Endothelial cell of umbilical vein (primary cell): ENCODE measurements at regions not wholly inside any gene's neighbourhood (a gene's known extent, or its start where the extent isn't known, plus 50 kb on each side); places are given as distances from the start of the nearest gene placed in this dataset.

Experiments used
- BruUV-seq: library from RNA; stranded (reverse); fragments of 400-500 nt; replicated peaks from 2 replicates; lab custom pipeline; 2021; lab: Mats Ljungman, UMichigan
- CTCF ChIA-PET: fragments of 300-600, 350-600 bp; sonication (Branson Sonifier 250); formaldehyde crosslinking; loops from one replicate; lab custom pipeline; 2021; ENCODE audit warnings: antibody characterized with exemption, inconsistent platforms; lab: Charles Lee
- POLR2A ChIA-PET: fragments of 300-600, 350-600 bp; sonication (Branson Sonifier 250); formaldehyde crosslinking; loops from one replicate; lab custom pipeline; 2021; ENCODE audit warnings: antibody characterized with exemption, inconsistent platforms; lab: Charles Lee
- DNase-seq: peaks from one replicate; pipeline ENCODE4 v3.0.0-alpha.2; 2011; ENCODE audit warnings: low read depth, low spot score
- FAIRE-seq: peaks from 2 replicates; lab custom pipeline; 2011; peaks lifted over from hg19 to GRCh38; lab: Jason Lieb, UNC
- H2AFZ ChIP-seq: 2 replicates; pipeline ENCODE4 v1.6.0; 2012; ENCODE audit warnings: low read depth, low read length, control low read depth, inconsistent platforms
- H3K27ac ChIP-seq: 2 replicates; pipeline ENCODE4 v1.5.1; 2011; ENCODE audit warnings: low read depth, mild to moderate bottlenecking, control low read depth, low read length, moderate library complexity; ENCODE audit not compliant: insufficient read depth
- H3K27me3 ChIP-seq, 2 experiments: 2 replicates each; pipeline versions ENCODE4 v1.6.0 to v1.6.1; 2011; ENCODE audit warnings: low read length in 2 of 2, mixed read lengths in 1 of 2; ENCODE audit not compliant: control insufficient read depth in 2 of 2, insufficient read depth in 2 of 2
- H3K36me3 ChIP-seq, 2 experiments: 2 replicates in 1 of 2; 3 replicates in 1 of 2; pipeline ENCODE4 v1.5.1; 2011; ENCODE audit warnings: low read length in 2 of 2, mild to moderate bottlenecking in 1 of 2, moderate library complexity in 1 of 2; ENCODE audit not compliant: control insufficient read depth in 2 of 2, insufficient read depth in 2 of 2; ENCODE audit errors: extremely low read depth in 1 of 2
- H3K4me1 ChIP-seq: 3 replicates; pipeline ENCODE4 v1.5.1; 2011; ENCODE audit warnings: mild to moderate bottlenecking, low read length; ENCODE audit not compliant: control insufficient read depth, insufficient read depth; ENCODE audit errors: extremely low read depth
- H3K4me2 ChIP-seq: 2 replicates; pipeline ENCODE4 v1.6.1; 2011; ENCODE audit warnings: low read length, control low read depth, mixed read lengths; ENCODE audit not compliant: insufficient read depth
- H3K4me3 ChIP-seq, 3 experiments: fragments of 200-600 bp in 1 of 3; sonication (generic), shearing (Covaris generic) in 1 of 3; replicated peaks in 1 of 3; 2 replicates each; pipeline ENCODE4 v1.5.1; 2011 to 2016; ENCODE audit warnings: control low read depth in 3 of 3, low read length in 3 of 3, mild to moderate bottlenecking in 2 of 3, inconsistent platforms in 1 of 3, low read depth in 1 of 3, moderate library complexity in 1 of 3; ENCODE audit not compliant: insufficient read depth in 1 of 3
- H3K79me2 ChIP-seq: 2 replicates; pipeline ENCODE4 v1.6.0; 2012; ENCODE audit warnings: low read length, inconsistent platforms; ENCODE audit not compliant: control insufficient read depth, insufficient read depth
- H3K9ac ChIP-seq: replicated peaks from 2 replicates; pipeline ENCODE3; 2011; ENCODE audit warnings: low read length, control low read depth; ENCODE audit not compliant: insufficient read depth; ENCODE audit errors: extremely low read depth
- H3K9me1 ChIP-seq: replicated peaks from 3 replicates; pipeline ENCODE4 v1.6.0; 2011; ENCODE audit warnings: mild to moderate bottlenecking, low read length; ENCODE audit not compliant: control insufficient read depth, insufficient read depth; ENCODE audit errors: extremely low read depth
- H3K9me3 ChIP-seq: replicated peaks from 2 replicates; pipeline ENCODE4 v1.5.1; 2012; ENCODE audit warnings: low read length, inconsistent platforms; ENCODE audit not compliant: control insufficient read depth, insufficient read depth
- H4K20me1 ChIP-seq: replicated peaks from 2 replicates; pipeline ENCODE3; 2011; ENCODE audit warnings: mild to moderate bottlenecking, low read length; ENCODE audit not compliant: control insufficient read depth, insufficient read depth; ENCODE audit errors: extremely low read depth
- GATA2 ChIP-seq: IDR thresholded peaks from 2 replicates; pipeline ENCODE4 v1.7.0; 2011; ENCODE audit warnings: low read depth, mild to moderate bottlenecking, moderate library complexity, mixed read lengths, low read length; ENCODE audit not compliant: insufficient read length, insufficient read depth
- JUN ChIP-seq: IDR thresholded peaks from 2 replicates; pipeline ENCODE4 v1.6.1; 2011; ENCODE audit warnings: borderline replicate concordance, low read depth; ENCODE audit not compliant: insufficient read length, insufficient read depth
- MYC ChIP-seq: IDR thresholded peaks from one replicate; pipeline ENCODE4 v1.6.1; 2011; ENCODE audit warnings: mild to moderate bottlenecking, low read depth, low read length
- POLR2A ChIP-seq: IDR thresholded peaks from 2 replicates; pipeline ENCODE4 v1.6.1; 2012; ENCODE audit warnings: low read depth, mild to moderate bottlenecking, control low read depth, low read length
- POLR2AphosphoS5 ChIP-seq: IDR thresholded peaks from 2 replicates; pipeline ENCODE4 v1.6.1; 2012; ENCODE audit warnings: low read depth, mild to moderate bottlenecking, control low read depth, low read length, moderate library complexity; ENCODE audit not compliant: insufficient read depth
- dilution Hi-C: fragments of 300-500 bp; cut with MboI; formaldehyde crosslinking; loops from one replicate; pipeline ENCODE4 v1.15.0; 2019; ENCODE audit warnings: low sequenced_read_pairs; ENCODE audit not compliant: extremely low pct_ligation_motif_present
- intact Hi-C: fragments of 100-400 bp; cut with micrococcal nuclease; formaldehyde crosslinking; loops from one replicate; pipeline ENCODE4 v1.10.0; 2022
- TF ChIP-seq, protein P1 (sequence below), 2 donors: IDR thresholded peaks; 1 replicate in 1 of 2; 2 replicates in 1 of 2; pipeline ENCODE4 v1.5.1; 2011; ENCODE audit warnings: low read length in 2 of 2, mild to moderate bottlenecking in 2 of 2, moderate library complexity in 2 of 2, control low read depth in 1 of 2, inconsistent platforms in 1 of 2, low read depth in 1 of 2; ENCODE audit not compliant: insufficient read depth in 1 of 2; ENCODE audit errors: extremely low read depth in 1 of 2

DNA sequence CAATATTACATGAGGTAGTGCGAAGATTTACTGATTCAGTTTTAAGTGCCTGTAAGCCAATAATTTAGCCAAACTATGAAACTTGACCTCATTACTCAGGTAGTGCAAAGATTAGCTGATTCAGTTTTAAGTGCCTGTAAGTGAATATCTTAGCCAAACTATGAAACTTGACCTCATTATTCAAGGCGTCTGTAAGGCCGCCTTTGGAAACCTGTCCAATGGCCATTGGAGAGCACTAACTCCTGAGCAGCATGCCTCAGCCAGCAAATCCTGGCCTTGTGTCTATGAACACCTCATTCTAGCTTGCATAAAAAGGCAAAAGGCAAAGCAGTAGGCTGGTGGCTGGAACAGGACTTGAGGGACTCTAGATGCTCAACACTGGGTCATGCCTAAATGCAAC lies 127.0 kb upstream of the GPR12 start:
- H3K4me1 ChIP-seq = no peaks in the 10 kb centered on the region
- BruUV-seq = no TSS peak
- TF ChIP-seq POLR2AphosphoS5 = no peak
- TF ChIP-seq POLR2A = no peak
- TF ChIP-seq, protein P1, sequence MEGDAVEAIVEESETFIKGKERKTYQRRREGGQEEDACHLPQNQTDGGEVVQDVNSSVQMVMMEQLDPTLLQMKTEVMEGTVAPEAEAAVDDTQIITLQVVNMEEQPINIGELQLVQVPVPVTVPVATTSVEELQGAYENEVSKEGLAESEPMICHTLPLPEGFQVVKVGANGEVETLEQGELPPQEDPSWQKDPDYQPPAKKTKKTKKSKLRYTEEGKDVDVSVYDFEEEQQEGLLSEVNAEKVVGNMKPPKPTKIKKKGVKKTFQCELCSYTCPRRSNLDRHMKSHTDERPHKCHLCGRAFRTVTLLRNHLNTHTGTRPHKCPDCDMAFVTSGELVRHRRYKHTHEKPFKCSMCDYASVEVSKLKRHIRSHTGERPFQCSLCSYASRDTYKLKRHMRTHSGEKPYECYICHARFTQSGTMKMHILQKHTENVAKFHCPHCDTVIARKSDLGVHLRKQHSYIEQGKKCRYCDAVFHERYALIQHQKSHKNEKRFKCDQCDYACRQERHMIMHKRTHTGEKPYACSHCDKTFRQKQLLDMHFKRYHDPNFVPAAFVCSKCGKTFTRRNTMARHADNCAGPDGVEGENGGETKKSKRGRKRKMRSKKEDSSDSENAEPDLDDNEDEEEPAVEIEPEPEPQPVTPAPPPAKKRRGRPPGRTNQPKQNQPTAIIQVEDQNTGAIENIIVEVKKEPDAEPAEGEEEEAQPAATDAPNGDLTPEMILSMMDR (IDR thresholded peaks at IDR 0.05; ENCODE audit: extremely low read depth in 1 of 2, insufficient read depth in 1 of 2, low read depth in 1 of 2, low read length in 2 of 2) = no peak
- TF ChIP-seq JUN = no peak
- TF ChIP-seq MYC = no peak
- no peak for TF ChIP-seq GATA2
- no peaks in the 10 kb centered on the region for H3K9me1 ChIP-seq
- no peaks in the 10 kb centered on the region for H3K79me2 ChIP-seq
- H3K4me3 ChIP-seq = no peak overlapping the region
- H3K4me2 ChIP-seq = no peak overlapping the region
- CTCF ChIA-PET = interaction anchor here (0.6 to 3.0 kb wide), 4 partner anchors 9 to 43 kb away, joined by 3 to 18 read pairs (median 5); no protein-coding TSS in a partner anchor
- dilution Hi-C loops = no loop called here
- no peak overlapping the region for H3K27ac ChIP-seq
- H3K9ac ChIP-seq = no peak overlapping the region
- no peaks in the 10 kb centered on the region for H4K20me1 ChIP-seq
- no peak for FAIRE-seq
- intact Hi-C loops = no loop called here
- POLR2A ChIA-PET = no interaction called here
- no peaks in the 10 kb centered on the region for H3K27me3 ChIP-seq
- H3K9me3 ChIP-seq = no peaks in the 10 kb centered on the region
- H3K36me3 ChIP-seq = no peaks in the 10 kb centered on the region
- DNase-seq = no peak
- no peak overlapping the region for H2AFZ ChIP-seq
